NT2/D1 (cell line): ENCODE measurements at regions not wholly inside any gene's neighbourhood (a gene's known extent, or its start where the extent isn't known, plus 50 kb on each side); places are given as distances from the start of the nearest gene placed in this dataset.

Source experiments
- DNase-seq: peaks from one replicate; pipeline ENCODE4 v3.0.0-alpha.2; 2011; ENCODE audit warnings: low read depth, low spot score
- H3K27me3 ChIP-seq: 2 replicates; pipeline ENCODE4 v1.6.0; 2011; ENCODE audit warnings: mild to moderate bottlenecking; ENCODE audit not compliant: insufficient read length, insufficient read depth
- H3K36me3 ChIP-seq: 2 replicates; pipeline ENCODE4 v1.6.1; 2011; ENCODE audit warnings: mild to moderate bottlenecking, low read length, mixed read lengths; ENCODE audit not compliant: insufficient read depth, insufficient read length
- H3K4me1 ChIP-seq: 2 replicates; pipeline ENCODE4 v1.5.1; 2011; ENCODE audit not compliant: insufficient read depth, insufficient read length
- H3K4me3 ChIP-seq: 2 replicates; pipeline ENCODE4 v1.5.1; 2011; ENCODE audit warnings: low read depth; ENCODE audit not compliant: insufficient read length
- H3K9ac ChIP-seq: 2 replicates; pipeline ENCODE4 v1.6.0; 2011; ENCODE audit warnings: low read depth; ENCODE audit not compliant: insufficient read length
- H3K9me3 ChIP-seq: 2 replicates; pipeline ENCODE4 v1.5.1; 2011; ENCODE audit warnings: mild to moderate bottlenecking, low read length; ENCODE audit not compliant: insufficient read depth
- SUZ12 ChIP-seq: IDR thresholded peaks from 2 replicates; pipeline ENCODE4 v1.6.1; 2011; ENCODE audit not compliant: insufficient read length, insufficient read depth; ENCODE audit errors: extremely low read depth
- YY1 ChIP-seq: IDR thresholded peaks from 2 replicates; pipeline ENCODE4 v1.6.1; 2011; ENCODE audit not compliant: insufficient read length, insufficient read depth
- ZNF274 ChIP-seq: IDR thresholded peaks from 2 replicates; pipeline ENCODE4 v1.6.1; 2011; ENCODE audit warnings: mild to moderate bottlenecking, low read depth, low read length

DNA sequence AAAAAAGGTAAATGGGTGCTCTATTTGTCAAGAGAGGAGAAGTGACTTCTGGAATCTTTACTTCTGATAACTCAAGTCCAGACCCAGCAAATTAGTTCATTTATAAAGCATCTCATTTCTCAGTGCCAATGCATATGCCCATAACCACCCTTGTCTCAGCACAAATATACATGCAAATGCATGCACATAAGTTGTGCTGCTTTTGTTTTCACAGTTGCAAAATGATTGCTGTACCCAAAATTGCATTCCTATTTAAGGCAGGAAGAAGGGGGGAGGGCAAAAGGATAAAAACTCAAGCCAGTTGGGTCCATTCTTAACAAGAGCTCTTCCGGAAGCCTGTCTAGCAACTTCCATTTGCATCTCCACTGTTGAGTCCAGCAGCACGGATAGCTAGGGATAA lies 61.3 kb upstream of the FAM20A start:
- Histone ChIP-seq H3K9me3 (no peaks in the 10 kb centered on the region), H3K27me3 (no peaks in the 10 kb centered on the region), H3K36me3 (no peaks in the 10 kb centered on the region), H3K9ac (no peak overlapping the region), H3K4me3 (no peak overlapping the region), H3K4me1 (peaks cover 2% of the 10 kb centered on the region)
- no peak for DNase-seq
- TF ChIP-seq YY1: no peak
- TF ChIP-seq ZNF274: no peak
- TF ChIP-seq SUZ12: no peak

DNA sequence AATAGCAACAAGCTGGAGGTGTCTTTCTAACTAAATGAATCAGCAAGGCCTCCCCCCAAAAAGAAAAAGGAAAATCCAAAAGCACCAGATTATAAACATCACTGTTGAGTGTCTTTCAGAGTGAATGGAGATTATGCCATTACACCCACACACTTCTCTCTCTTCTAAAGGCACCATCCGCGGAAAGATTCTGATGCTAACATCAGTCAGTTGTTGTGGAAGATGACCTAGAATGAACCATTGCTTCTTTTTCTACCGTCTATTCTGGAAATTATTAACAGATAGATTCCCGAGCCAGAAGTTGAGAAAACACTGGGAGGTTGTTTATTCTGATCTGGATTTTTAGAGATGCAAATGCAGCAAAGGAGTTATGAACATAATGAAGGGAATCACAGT lies 60.9 kb upstream of the FAM20A start:
- TF ChIP-seq SUZ12 (no peak), YY1 (no peak), ZNF274 (no peak)

DNA sequence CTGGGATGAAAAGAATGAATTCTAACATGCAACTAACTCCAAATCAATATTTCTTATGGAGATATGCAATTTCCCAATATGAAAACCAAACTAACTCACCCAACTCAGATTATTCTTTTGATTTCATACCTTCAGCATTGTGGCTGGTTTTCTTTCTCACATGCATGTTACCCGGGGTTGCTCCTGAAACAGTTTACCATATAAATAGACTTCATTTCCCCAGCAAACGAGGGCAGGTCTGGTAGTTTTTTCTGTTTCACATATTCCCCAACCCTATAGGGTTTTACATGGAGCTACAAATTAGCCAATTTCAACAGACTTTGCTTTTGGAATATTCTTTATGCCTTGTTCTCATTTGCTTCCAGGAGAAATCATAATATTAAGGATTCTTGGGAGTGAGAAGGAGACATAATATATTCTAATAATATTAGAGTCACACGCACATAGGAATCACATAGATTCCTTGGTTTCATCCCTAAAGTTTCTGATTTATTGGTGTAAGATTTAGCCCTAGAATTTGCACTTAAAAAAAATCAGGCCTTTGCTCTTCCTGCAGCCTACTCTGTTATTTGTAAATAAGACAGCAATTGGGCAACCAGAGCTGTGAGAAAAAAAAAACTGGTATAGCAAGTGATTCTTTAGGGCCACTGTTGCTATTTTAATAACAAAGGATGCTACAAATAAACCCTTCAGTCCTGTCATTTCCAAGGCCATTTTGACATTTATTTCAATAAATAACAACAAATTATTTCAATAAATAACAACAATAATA lies 60.3 kb upstream of the FAM20A start:
- Histone ChIP-seq H3K9me3 (no peaks in the 10 kb centered on the region; the same call in 1 of the 2 replicates), H3K4me1 (peaks cover 2% of the 10 kb centered on the region), H3K4me3 (no peak overlapping the region), H3K36me3 (no peaks in the 10 kb centered on the region), H3K9ac (no peak overlapping the region), H3K27me3 (no peaks in the 10 kb centered on the region)
- DNase-seq: no peak
- no peak for TF ChIP-seq SUZ12
- no peak for TF ChIP-seq YY1
- no peak for TF ChIP-seq ZNF274

More for the DNA sequence above, 60.9 kb upstream of the FAM20A start:
- Histone ChIP-seq H3K4me1 (peaks cover 2% of the 10 kb centered on the region), H3K4me3 (no peak overlapping the region), H3K9me3 (no peaks in the 10 kb centered on the region), H3K27me3 (no peaks in the 10 kb centered on the region), H3K9ac (no peak overlapping the region), H3K36me3 (no peaks in the 10 kb centered on the region)
- DNase-seq: no peak

DNA sequence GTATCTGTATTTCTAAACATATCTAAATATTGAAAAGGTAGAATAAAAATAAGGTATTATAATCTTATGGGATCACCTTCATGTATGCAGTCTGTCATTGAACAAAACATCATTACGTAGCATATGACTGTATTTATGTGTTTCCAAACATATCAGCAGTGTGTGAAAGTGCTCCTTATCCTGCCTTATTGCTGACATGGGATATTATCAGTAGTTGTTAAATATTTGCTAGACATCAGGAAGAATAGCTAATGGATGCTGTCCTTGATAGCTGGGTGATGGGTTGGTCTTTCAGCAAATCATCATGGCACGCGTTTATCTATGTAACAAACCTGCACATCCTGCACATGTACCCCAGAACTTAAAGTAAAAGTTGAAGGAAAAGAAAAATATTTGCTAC lies 59.1 kb upstream of the FAM20A start:
- H3K4me3 ChIP-seq: no peak overlapping the region
- H3K9ac ChIP-seq: no peak overlapping the region
- TF ChIP-seq YY1 (no peak), ZNF274 (no peak), SUZ12 (no peak)
- no peaks in the 10 kb centered on the region for H3K27me3 ChIP-seq
- no peaks in the 10 kb centered on the region; the same call in 1 of the 2 replicates for H3K9me3 ChIP-seq
- no peaks in the 10 kb centered on the region for H3K36me3 ChIP-seq
- H3K4me1 ChIP-seq: peaks cover 2% of the 10 kb centered on the region
- DNase-seq: no peak

DNA sequence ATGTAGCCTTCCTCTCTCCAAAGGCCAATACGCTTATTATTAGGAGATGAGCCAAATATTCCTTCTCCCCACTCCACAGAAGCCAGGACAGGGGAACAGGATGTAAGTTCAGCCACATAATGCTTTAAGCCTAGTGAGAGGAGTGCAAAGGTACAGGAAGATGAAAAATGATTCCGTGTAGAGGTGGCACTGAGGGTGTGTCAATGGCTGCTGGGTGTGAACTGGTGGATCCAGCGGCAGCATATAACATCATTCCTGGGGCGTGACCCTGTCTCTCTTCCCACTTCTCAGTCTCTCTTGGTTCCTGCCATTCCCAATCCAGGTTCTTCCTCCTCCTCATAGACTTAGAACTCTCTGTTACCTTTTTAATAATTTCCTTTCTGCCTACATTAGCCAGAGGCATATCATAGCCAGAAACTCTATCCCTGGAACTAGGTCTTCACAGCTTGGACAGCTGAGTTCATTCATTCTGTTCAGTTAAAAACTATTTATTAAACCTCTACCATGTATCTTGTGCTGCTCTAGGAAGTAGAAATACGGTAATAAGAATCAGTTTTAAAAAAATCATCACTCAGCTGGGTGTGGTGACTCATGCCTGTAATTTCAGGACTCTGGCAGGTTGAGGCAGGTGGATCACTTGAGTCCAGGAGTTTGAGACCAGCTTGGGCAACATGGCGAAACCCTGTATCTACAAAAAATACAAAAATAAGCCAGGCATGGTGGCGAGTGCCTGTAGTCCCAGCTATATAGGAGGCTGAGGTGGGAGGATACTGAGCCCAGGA lies 58.0 kb upstream of the FAM20A start:
- TF ChIP-seq YY1 (no peak), SUZ12 (no peak), ZNF274 (no peak)
- H3K27me3 ChIP-seq: no peaks in the 10 kb centered on the region
- H3K9ac ChIP-seq: no peak overlapping the region
- no peak for DNase-seq
- H3K36me3 ChIP-seq: no peaks in the 10 kb centered on the region
- H3K4me3 ChIP-seq: no peak overlapping the region
- H3K4me1 ChIP-seq: peaks cover 2% of the 10 kb centered on the region
- no peaks in the 10 kb centered on the region; the same call in 1 of the 2 replicates for H3K9me3 ChIP-seq

DNA sequence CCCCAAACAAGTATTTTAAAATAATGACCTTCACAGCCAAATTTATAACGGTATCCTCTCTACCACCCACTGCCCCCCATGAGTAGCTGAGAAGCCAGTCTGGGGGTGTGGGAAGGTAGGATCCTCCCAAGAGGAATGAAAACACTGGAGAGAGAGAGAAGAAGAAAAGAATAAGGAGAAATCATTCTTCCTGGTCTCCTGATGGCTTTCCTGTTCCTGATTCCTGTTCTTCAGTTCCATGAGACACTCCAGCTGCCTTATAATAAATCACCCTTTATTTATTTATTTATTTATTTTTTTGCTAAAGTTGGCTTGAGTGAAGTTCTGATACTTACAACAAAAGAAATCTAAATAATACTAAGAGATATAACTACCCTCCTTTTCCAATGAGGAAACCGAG lies 56.4 kb upstream of the FAM20A start:
- no peak overlapping the region for H3K4me3 ChIP-seq
- H3K36me3 ChIP-seq: no peaks in the 10 kb centered on the region
- TF ChIP-seq YY1 (no peak), SUZ12 (no peak), ZNF274 (no peak)
- no peaks in the 10 kb centered on the region; the same call in 1 of the 2 replicates for H3K9me3 ChIP-seq
- H3K4me1 ChIP-seq: peaks cover 2% of the 10 kb centered on the region
- H3K27me3 ChIP-seq: no peaks in the 10 kb centered on the region
- DNase-seq: no peak
- H3K9ac ChIP-seq: no peak overlapping the region

DNA sequence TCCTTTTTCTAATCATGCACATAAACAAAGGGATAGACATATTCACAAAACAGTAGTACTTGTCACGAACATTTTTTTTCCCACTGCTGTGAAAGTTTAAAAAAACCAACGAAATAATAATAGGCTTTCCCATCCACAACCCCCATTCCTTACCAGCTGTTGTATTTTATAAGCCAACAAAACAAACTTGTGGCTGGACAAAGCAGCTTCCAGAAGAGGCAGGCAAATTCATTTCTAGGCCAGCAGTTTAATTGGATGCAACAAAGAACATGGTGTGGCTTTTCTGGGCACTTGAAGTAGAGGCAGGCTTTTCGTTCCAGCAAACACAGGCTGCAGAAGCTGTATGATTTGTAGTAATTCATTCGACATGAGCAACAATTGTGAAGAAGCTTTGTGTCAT lies 56.0 kb upstream of the FAM20A start:
- Histone ChIP-seq H3K9ac (no peak overlapping the region), H3K9me3 (no peaks in the 10 kb centered on the region; the same call in 1 of the 2 replicates), H3K4me3 (no peak overlapping the region), H3K36me3 (no peaks in the 10 kb centered on the region), H3K4me1 (no peaks in the 10 kb centered on the region), H3K27me3 (no peaks in the 10 kb centered on the region)
- TF ChIP-seq YY1: no peak
- no peak for DNase-seq
